Cardiac muscle cell (in vitro differentiated cells and primary cell): ENCODE measurements at regions not wholly inside any gene's neighbourhood (a gene's known extent, or its start where the extent isn't known, plus 50 kb on each side); places are given as distances from the start of the nearest gene placed in this dataset.

Experiments
- DNase-seq, 2 donors: peaks; one replicate each; pipeline versions ENCODE4 v3.0.0 to v3.0.0-alpha.2; 2010 to 2017; ENCODE audit warnings: low read depth in 1 of 2, low spot score in 1 of 2
- H3K27ac ChIP-seq: fragments of 200-600 bp; sonication (generic); 2 replicates; pipeline ENCODE4 v1.5.1; 2016
- H3K27me3 ChIP-seq: fragments of 200-600 bp; sonication (generic); 2 replicates; pipeline ENCODE4 v1.6.0; 2016; ENCODE audit warnings: control low read depth
- H3K36me3 ChIP-seq: fragments of 200-600 bp; sonication (generic); 2 replicates; pipeline ENCODE4 v1.5.1; 2016; ENCODE audit warnings: control low read depth
- H3K4me1 ChIP-seq: fragments of 200-600 bp; sonication (generic); 2 replicates; pipeline ENCODE4 v1.8.1; 2017; ENCODE audit warnings: low read depth, mild to moderate bottlenecking, mixed run types
- H3K4me3 ChIP-seq: fragments of 200-600 bp; sonication (generic); 2 replicates; pipeline ENCODE4 v1.5.1; 2016; ENCODE audit warnings: mild to moderate bottlenecking
- H3K9me3 ChIP-seq: fragments of 200-600 bp; sonication (generic); 2 replicates; pipeline ENCODE4 v1.5.1; 2017; ENCODE audit warnings: low read depth, mild to moderate bottlenecking, control low read depth
- TF ChIP-seq, protein P1 (sequence below): IDR thresholded peaks from 2 replicates; pipeline ENCODE4 v1.5.1; 2012; ENCODE audit warnings: low read depth, mild to moderate bottlenecking, low read length

DNA sequence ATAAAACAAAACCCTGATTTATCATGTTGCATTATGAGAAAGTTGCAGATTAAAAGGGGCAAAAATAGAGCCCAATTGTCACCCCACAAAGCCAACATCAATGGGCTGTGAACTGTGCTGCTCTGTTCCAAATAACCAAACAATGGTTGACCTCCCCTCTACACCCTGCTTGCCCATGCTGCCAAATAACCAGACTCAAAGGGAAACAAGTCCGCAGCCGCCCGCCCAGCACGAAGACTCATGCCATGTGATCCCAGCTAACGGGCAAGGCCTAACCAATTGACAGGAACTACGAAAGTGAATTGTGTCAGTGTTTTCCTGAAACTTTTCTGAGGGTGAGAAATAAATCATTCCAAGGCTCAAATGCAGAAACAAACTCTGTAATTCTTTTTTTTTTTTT, 97.9 kb upstream of the RIOK3 start:
- H3K4me3 ChIP-seq = no peak overlapping the region
- H3K27ac ChIP-seq = no peak overlapping the region
- no peaks in the 10 kb centered on the region for H3K27me3 ChIP-seq
- DNase-seq = no peak
- H3K4me1 ChIP-seq = peaks cover 7% of the 10 kb centered on the region
- no peaks in the 10 kb centered on the region for H3K9me3 ChIP-seq
- TF ChIP-seq, protein P1, sequence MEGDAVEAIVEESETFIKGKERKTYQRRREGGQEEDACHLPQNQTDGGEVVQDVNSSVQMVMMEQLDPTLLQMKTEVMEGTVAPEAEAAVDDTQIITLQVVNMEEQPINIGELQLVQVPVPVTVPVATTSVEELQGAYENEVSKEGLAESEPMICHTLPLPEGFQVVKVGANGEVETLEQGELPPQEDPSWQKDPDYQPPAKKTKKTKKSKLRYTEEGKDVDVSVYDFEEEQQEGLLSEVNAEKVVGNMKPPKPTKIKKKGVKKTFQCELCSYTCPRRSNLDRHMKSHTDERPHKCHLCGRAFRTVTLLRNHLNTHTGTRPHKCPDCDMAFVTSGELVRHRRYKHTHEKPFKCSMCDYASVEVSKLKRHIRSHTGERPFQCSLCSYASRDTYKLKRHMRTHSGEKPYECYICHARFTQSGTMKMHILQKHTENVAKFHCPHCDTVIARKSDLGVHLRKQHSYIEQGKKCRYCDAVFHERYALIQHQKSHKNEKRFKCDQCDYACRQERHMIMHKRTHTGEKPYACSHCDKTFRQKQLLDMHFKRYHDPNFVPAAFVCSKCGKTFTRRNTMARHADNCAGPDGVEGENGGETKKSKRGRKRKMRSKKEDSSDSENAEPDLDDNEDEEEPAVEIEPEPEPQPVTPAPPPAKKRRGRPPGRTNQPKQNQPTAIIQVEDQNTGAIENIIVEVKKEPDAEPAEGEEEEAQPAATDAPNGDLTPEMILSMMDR = no peak
- H3K36me3 ChIP-seq = no peaks in the 10 kb centered on the region

DNA sequence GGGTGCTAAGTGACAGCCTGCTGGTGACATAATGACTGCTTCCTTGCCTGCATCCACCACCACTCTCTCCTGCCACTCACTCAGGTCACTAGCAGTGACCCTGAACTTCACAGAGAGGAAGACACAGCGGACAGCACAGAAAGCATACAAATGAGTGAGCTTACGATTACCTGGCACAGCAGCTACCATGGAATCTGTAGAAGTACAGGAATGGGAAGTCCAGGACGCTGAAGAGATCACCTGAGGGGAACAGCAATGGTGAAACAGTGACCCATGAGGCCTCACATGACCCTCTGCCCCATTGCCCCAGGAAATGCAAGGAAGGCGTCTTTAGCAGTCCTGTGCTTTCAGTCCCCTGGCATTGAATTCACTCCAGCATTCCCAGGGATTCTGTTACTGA, 96.7 kb upstream of the RIOK3 start:
- TF ChIP-seq, protein P1 = no peak
- Histone ChIP-seq H3K27me3 (no peaks in the 10 kb centered on the region), H3K9me3 (no peaks in the 10 kb centered on the region), H3K27ac (no peak overlapping the region), H3K4me3 (no peak overlapping the region), H3K36me3 (no peaks in the 10 kb centered on the region), H3K4me1 (peaks cover 7% of the 10 kb centered on the region)
- DNase-seq = no peak

DNA sequence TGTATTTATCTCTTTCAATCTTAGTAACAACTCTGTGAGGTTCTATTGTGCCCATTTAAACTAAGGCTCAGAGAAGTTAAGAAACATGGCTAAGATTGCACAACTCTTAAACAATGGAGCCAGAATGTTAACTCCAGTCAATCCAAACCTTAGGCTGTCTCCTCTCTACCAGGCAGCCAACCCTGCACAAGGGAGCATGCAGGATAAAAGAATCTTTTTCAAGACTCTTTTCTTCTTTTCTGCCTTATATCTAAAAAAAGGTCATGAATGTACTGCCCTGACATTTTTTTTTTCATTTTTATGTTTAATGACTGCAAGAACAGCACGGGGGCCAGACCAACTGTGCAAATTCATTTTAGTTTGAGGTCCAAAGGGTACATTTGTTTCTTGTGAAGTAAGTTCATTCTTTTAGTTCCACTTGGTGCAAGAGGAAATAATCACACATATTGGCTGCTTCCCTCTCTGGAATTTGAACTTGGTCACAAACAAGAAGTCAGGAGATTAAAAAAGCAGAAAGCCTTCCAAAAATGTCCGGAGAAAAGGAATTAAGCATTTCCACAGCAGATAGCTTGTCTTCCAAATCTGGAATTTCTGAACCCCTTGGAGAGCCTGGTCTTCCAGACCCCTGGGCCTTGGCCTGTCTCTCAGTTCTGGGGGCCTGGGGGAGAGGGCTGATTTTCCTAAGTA, 96.0 kb upstream of the RIOK3 start:
- Histone ChIP-seq H3K4me3 (no peak overlapping the region), H3K27me3 (no peaks in the 10 kb centered on the region), H3K36me3 (no peaks in the 10 kb centered on the region), H3K27ac (no peak overlapping the region), H3K4me1 (peaks cover 7% of the 10 kb centered on the region), H3K9me3 (no peaks in the 10 kb centered on the region)
- TF ChIP-seq, protein P1 = no peak
- peak in 1 of 2 donors; percentile 82 for DNase-seq

DNA sequence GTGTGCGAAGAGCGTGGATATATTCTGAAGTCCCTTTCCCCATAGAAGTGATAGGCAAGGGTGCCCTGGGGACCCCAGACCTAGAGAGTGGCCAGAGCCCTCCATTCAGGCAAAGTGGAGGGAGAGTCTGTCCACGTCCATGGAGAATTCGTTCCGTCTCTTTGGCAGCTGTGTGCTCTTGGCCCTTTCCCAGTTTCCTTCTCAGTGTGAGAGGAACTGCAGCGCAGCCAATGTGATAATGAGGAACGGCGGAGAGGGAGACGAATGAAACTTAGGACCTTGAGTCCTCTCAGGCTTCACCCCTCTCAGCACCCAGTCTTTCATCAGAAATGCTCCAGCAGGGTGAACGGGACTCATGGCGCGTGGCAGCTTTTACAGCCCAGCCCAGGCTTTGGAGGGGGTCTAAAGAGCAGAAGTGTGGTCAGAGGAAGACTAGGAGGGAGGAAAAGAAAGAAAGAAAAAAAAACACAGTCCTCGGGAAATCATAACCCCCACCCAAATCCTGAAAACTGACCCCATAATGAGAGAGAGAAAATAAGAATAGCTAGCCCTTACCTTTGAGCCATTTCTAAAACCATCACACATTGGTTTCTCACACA, 95.0 kb upstream of the RIOK3 start:
- peaks cover 7% of the 10 kb centered on the region for H3K4me1 ChIP-seq
- H3K27ac ChIP-seq = no peak overlapping the region
- no peaks in the 10 kb centered on the region for H3K27me3 ChIP-seq
- H3K4me3 ChIP-seq = no peak overlapping the region
- no peaks in the 10 kb centered on the region for H3K36me3 ChIP-seq
- no peaks in the 10 kb centered on the region for H3K9me3 ChIP-seq
- TF ChIP-seq, protein P1 = no peak
- peak in 1 of 2 donors; percentile 85 for DNase-seq

DNA sequence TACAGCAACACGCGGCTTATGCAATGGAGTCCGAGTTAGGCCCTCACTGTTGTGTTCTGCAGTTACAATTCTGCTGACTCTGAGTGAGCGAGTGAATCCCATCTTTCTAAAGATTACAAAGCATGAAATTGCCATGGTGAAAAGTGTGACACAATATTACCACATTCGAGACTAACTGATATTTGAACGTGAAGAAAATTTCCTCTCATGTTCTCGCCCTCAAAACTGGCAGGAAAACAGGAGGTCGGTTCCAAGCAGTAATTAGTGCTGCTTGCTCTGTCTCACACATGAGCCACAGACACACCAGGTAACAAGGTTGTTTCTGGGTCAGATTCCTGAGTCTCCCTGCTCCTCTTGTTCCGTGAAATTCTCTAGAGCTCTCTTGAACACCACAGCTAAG, 93.7 kb upstream of the RIOK3 start:
- no peak overlapping the region for H3K4me3 ChIP-seq
- H3K4me1 ChIP-seq = peaks cover 7% of the 10 kb centered on the region
- no peaks in the 10 kb centered on the region for H3K9me3 ChIP-seq
- no peaks in the 10 kb centered on the region for H3K27me3 ChIP-seq
- DNase-seq = no peak
- TF ChIP-seq, protein P1 = no peak
- H3K36me3 ChIP-seq = no peaks in the 10 kb centered on the region
- H3K27ac ChIP-seq = no peak overlapping the region
